ENCODE measurements at regions not wholly inside any gene's neighbourhood (a gene's known extent, or its start where the extent isn't known, plus 50 kb on each side); places are given as distances from the start of the nearest gene placed in this dataset.
"Not testable (repeated sequence)": the region's sequence is repeated elsewhere in the genome, so short reads cannot be mapped to it uniquely, and the experiment has no call there.

- no peaks in the 10 kb centered on the region for H3K4me1 ChIP-seq (ENCODE audit: insufficient read depth, low read length)
- H3K36me3 ChIP-seq (ENCODE audit: insufficient read depth, low read length), result no peaks in the 10 kb centered on the region
- H3K4me3 ChIP-seq (ENCODE audit: low read length), result no peak overlapping the region
- H2AFZ ChIP-seq (ENCODE audit: low read depth, low read length), result no peak overlapping the region
- H3K27me3 ChIP-seq (ENCODE audit: insufficient read depth, low read length), result no peaks in the 10 kb centered on the region
- peaks cover 7% of the 10 kb centered on the region for H3K9me3 ChIP-seq (ENCODE audit: low read length)
Observed at GRCh38 chr21:14058566-14058965, 152.2 kb downstream of the LIPI start.

GRCh38 chr21:14057841-14058481 lies 152.8 kb downstream of the LIPI start:
- H3K4me3 ChIP-seq (ENCODE audit: low read length); H2AFZ ChIP-seq (ENCODE audit: low read depth, low read length); H3K4me1 ChIP-seq (ENCODE audit: insufficient read depth, low read length); H3K9me3 ChIP-seq (ENCODE audit: low read length); H3K36me3 ChIP-seq (ENCODE audit: insufficient read depth, low read length); H3K27me3 ChIP-seq (ENCODE audit: insufficient read depth, low read length): not testable (repeated sequence)

GRCh38 chr21:14057313-14057712 lies 153.4 kb downstream of the LIPI start:
- H3K9me3 ChIP-seq (ENCODE audit: low read length), result peaks cover 7% of the 10 kb centered on the region
- no peak overlapping the region for H2AFZ ChIP-seq (ENCODE audit: low read depth, low read length)
- H3K4me3 ChIP-seq (ENCODE audit: low read length), result no peak overlapping the region
- no peaks in the 10 kb centered on the region for H3K27me3 ChIP-seq (ENCODE audit: insufficient read depth, low read length)
- H3K36me3 ChIP-seq (ENCODE audit: insufficient read depth, low read length), result no peaks in the 10 kb centered on the region
- no peaks in the 10 kb centered on the region for H3K4me1 ChIP-seq (ENCODE audit: insufficient read depth, low read length)

- H3K36me3 ChIP-seq (ENCODE audit: insufficient read depth, low read length), result no peaks in the 10 kb centered on the region
- no peaks in the 10 kb centered on the region for H3K4me1 ChIP-seq (ENCODE audit: insufficient read depth, low read length)
- no peaks in the 10 kb centered on the region for H3K27me3 ChIP-seq (ENCODE audit: insufficient read depth, low read length)
- H3K9me3 ChIP-seq (ENCODE audit: low read length), result peaks cover 7% of the 10 kb centered on the region
- no peak overlapping the region for H3K4me3 ChIP-seq (ENCODE audit: low read length)
- H2AFZ ChIP-seq (ENCODE audit: low read depth, low read length), result no peak overlapping the region
Observed at GRCh38 chr21:14056771-14057191, 154.0 kb downstream of the LIPI start.

GRCh38 chr21:14055746-14056515 lies 154.8 kb downstream of the LIPI start:
- not testable (repeated sequence) for H3K27me3 ChIP-seq (ENCODE audit: insufficient read depth, low read length); H3K4me1 ChIP-seq (ENCODE audit: insufficient read depth, low read length); H3K36me3 ChIP-seq (ENCODE audit: insufficient read depth, low read length); H3K9me3 ChIP-seq (ENCODE audit: low read length); H3K4me3 ChIP-seq (ENCODE audit: low read length); H2AFZ ChIP-seq (ENCODE audit: low read depth, low read length)

GRCh38 chr21:14054682-14055081 lies 156.1 kb downstream of the LIPI start:
- Histone ChIP-seq H3K4me1 (ENCODE audit: insufficient read depth, low read length) (peaks cover 2% of the 10 kb centered on the region), H3K27me3 (ENCODE audit: insufficient read depth, low read length) (no peaks in the 10 kb centered on the region), H3K36me3 (ENCODE audit: insufficient read depth, low read length) (no peaks in the 10 kb centered on the region), H3K4me3 (ENCODE audit: low read length) (no peak overlapping the region), H3K9me3 (ENCODE audit: low read length) (peaks cover 7% of the 10 kb centered on the region), H2AFZ (ENCODE audit: low read depth, low read length) (no peak overlapping the region)

- Histone ChIP-seq H3K9me3 (ENCODE audit: low read length) (peaks cover 3% of the 10 kb centered on the region), H2AFZ (ENCODE audit: low read depth, low read length) (no peak overlapping the region), H3K36me3 (ENCODE audit: insufficient read depth, low read length) (no peaks in the 10 kb centered on the region), H3K4me3 (ENCODE audit: low read length) (no peak overlapping the region), H3K4me1 (ENCODE audit: insufficient read depth, low read length) (peaks cover 2% of the 10 kb centered on the region), H3K27me3 (ENCODE audit: insufficient read depth, low read length) (no peaks in the 10 kb centered on the region)
Observed at GRCh38 chr21:14050121-14050520, 160.6 kb downstream of the LIPI start.

- peaks cover 3% of the 10 kb centered on the region for H3K9me3 ChIP-seq (ENCODE audit: low read length)
- no peak overlapping the region for H2AFZ ChIP-seq (ENCODE audit: low read depth, low read length)
- no peak overlapping the region for H3K4me3 ChIP-seq (ENCODE audit: low read length)
- peaks cover 2% of the 10 kb centered on the region for H3K4me1 ChIP-seq (ENCODE audit: insufficient read depth, low read length)
- H3K27me3 ChIP-seq (ENCODE audit: insufficient read depth, low read length), result no peaks in the 10 kb centered on the region
- no peaks in the 10 kb centered on the region for H3K36me3 ChIP-seq (ENCODE audit: insufficient read depth, low read length)
Observed at GRCh38 chr21:14046401-14046800, 164.4 kb downstream of the LIPI start.

GRCh38 chr21:14040386-14040785 lies 170.4 kb downstream of the LIPI start:
- peaks cover 5% of the 10 kb centered on the region for H3K36me3 ChIP-seq (ENCODE audit: insufficient read depth, low read length)
- H3K9me3 ChIP-seq (ENCODE audit: low read length), result peaks cover 3% of the 10 kb centered on the region
- H3K27me3 ChIP-seq (ENCODE audit: insufficient read depth, low read length), result no peaks in the 10 kb centered on the region
- H3K4me1 ChIP-seq (ENCODE audit: insufficient read depth, low read length), result peaks cover 4% of the 10 kb centered on the region
- H3K4me3 ChIP-seq (ENCODE audit: low read length), result no peak overlapping the region
- H2AFZ ChIP-seq (ENCODE audit: low read depth, low read length), result no peak overlapping the region

GRCh38 chr21:14028619-14029018 lies 182.1 kb downstream of the LIPI start:
- not testable (repeated sequence) for H3K9me3 ChIP-seq (ENCODE audit: low read length); H3K27me3 ChIP-seq (ENCODE audit: insufficient read depth, low read length); H3K4me1 ChIP-seq (ENCODE audit: insufficient read depth, low read length); H3K36me3 ChIP-seq (ENCODE audit: insufficient read depth, low read length); H2AFZ ChIP-seq (ENCODE audit: low read depth, low read length)
- peak overlapping the region; percentile 94 for H3K4me3 ChIP-seq (ENCODE audit: low read length)

- Histone ChIP-seq H2AFZ (ENCODE audit: low read depth, low read length) (peak overlapping the region; percentile 72), H3K4me3 (ENCODE audit: low read length) (peak overlapping the region; percentile 94)
- H3K4me1 ChIP-seq (ENCODE audit: insufficient read depth, low read length); H3K9me3 ChIP-seq (ENCODE audit: low read length); H3K27me3 ChIP-seq (ENCODE audit: insufficient read depth, low read length); H3K36me3 ChIP-seq (ENCODE audit: insufficient read depth, low read length): not testable (repeated sequence)
Observed at GRCh38 chr21:14027235-14027869, 183.4 kb downstream of the LIPI start.

GRCh38 chr21:14020108-14020507 lies 190.6 kb downstream of the LIPI start:
- H2AFZ ChIP-seq (ENCODE audit: low read depth, low read length); H3K36me3 ChIP-seq (ENCODE audit: insufficient read depth, low read length); H3K4me1 ChIP-seq (ENCODE audit: insufficient read depth, low read length); H3K4me3 ChIP-seq (ENCODE audit: low read length); H3K9me3 ChIP-seq (ENCODE audit: low read length); H3K27me3 ChIP-seq (ENCODE audit: insufficient read depth, low read length): not testable (repeated sequence)

- H3K9me3 ChIP-seq (ENCODE audit: low read length); H2AFZ ChIP-seq (ENCODE audit: low read depth, low read length); H3K4me3 ChIP-seq (ENCODE audit: low read length); H3K36me3 ChIP-seq (ENCODE audit: insufficient read depth, low read length); H3K4me1 ChIP-seq (ENCODE audit: insufficient read depth, low read length); H3K27me3 ChIP-seq (ENCODE audit: insufficient read depth, low read length): not testable (repeated sequence)
Observed at GRCh38 chr21:14015841-14016240, 194.9 kb downstream of the LIPI start.
